ENCODE measurements at regions not wholly inside any gene's neighbourhood (a gene's known extent, or its start where the extent isn't known, plus 50 kb on each side); places are given as distances from the start of the nearest gene placed in this dataset.

DNA sequence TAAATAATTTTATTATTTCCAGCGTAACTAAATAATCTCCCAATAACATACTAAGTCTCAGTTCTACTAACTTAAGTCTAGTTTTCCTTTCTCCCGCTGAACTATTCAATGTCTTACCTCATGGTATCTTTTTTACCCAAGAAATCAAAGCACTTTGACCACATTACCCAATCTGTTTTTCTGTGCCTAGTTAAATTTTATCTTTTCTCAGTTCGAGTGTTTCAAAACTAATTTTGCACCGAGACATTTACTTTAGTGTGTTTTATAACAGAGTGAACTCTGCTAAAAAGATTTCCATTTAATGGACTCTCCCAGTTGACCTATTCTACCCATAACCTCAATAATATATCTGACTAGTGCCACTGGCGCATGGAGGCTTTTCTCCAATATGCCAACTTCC, 67.6 kb upstream of the IRF2 start:
- TF ChIP-seq GABPA (IDR thresholded peaks at IDR 0.05; ENCODE audit: low read depth) (no peak), REST (IDR thresholded peaks at IDR 0.05; ENCODE audit: insufficient replicate concordance, low read depth) (no peak), SPI1 (IDR thresholded peaks at IDR 0.05; ENCODE audit: borderline replicate concordance, low read depth) (no peak), POLR2AphosphoS5 (IDR thresholded peaks at IDR 0.05; ENCODE audit: low read depth) (no peak), CTCF (IDR thresholded peaks at IDR 0.05; ENCODE audit: insufficient read depth, low read length) (no peak)
- DNase-seq (ENCODE audit: low read depth in 1 of 2, low spot score in 1 of 2) = no peak

DNA sequence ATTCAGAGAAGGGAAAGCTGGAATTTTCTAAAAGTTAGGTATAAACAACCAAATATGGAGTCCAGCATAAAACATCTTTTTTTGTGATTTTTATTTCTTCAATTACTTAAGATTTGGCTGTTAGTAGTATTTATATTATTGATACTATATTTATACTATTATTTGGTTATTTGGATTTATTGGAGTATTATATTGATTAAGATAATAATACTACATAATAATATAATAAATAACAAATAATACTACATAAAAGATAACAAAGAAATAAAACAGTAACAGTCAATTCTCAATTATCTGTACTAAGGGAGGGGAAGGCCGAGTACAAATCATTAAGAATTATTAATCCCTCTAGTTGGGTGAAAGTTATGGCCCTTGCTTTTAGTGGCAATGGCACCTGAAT, 66.0 kb upstream of the IRF2 start:
- no peak overlapping the region for H3K4me3 ChIP-seq (replicated peaks; ENCODE audit: insufficient read depth, low read length)

More for the DNA sequence above, 67.6 kb upstream of the IRF2 start:
- no peak overlapping the region for H3K27ac ChIP-seq (replicated peaks)
- H3K4me3 ChIP-seq (replicated peaks; ENCODE audit: insufficient read depth, low read length) = no peak overlapping the region
- H3K27me3 ChIP-seq (ENCODE audit: insufficient read depth, poor library complexity, severe bottlenecking) = no peaks in the 10 kb centered on the region

More for the DNA sequence above, 66.0 kb upstream of the IRF2 start:
- DNase-seq (ENCODE audit: low read depth in 1 of 2, low spot score in 1 of 2) = no peak
- TF ChIP-seq SPI1 (IDR thresholded peaks at IDR 0.05; ENCODE audit: borderline replicate concordance, low read depth) (no peak), REST (IDR thresholded peaks at IDR 0.05; ENCODE audit: insufficient replicate concordance, low read depth) (no peak), CTCF (IDR thresholded peaks at IDR 0.05; ENCODE audit: insufficient read depth, low read length) (no peak), POLR2AphosphoS5 (IDR thresholded peaks at IDR 0.05; ENCODE audit: low read depth) (no peak), GABPA (IDR thresholded peaks at IDR 0.05; ENCODE audit: low read depth) (no peak)
- Histone ChIP-seq H3K27ac (replicated peaks) (no peak overlapping the region), H3K27me3 (ENCODE audit: insufficient read depth, poor library complexity, severe bottlenecking) (no peaks in the 10 kb centered on the region)
